ENCODE measurements at regions not wholly inside any gene's neighbourhood (a gene's known extent, or its start where the extent isn't known, plus 50 kb on each side); places are given as distances from the start of the nearest gene placed in this dataset.

DNA sequence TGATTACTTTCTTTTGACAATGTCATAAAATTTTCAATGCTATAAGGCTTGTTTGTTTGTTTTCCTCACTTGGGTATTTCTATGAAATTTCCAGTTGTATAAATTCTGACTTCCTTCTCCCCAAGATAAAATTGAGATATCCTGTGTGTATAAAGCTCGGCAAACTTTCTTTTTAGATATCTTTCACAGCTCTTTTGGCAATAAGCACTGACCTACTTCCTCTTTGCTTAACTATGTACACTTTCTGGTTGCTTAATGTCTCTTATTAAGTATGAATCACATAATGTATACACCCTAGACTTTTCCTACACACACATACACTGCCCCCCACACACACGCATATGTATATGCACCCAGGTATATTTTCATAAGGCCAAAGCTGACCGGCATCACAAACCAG lies 318.4 kb upstream of the RBMY1B start:
- TF ChIP-seq POLR2A (IDR thresholded peaks at IDR 0.05) = no peak
- TF ChIP-seq, protein P1, sequence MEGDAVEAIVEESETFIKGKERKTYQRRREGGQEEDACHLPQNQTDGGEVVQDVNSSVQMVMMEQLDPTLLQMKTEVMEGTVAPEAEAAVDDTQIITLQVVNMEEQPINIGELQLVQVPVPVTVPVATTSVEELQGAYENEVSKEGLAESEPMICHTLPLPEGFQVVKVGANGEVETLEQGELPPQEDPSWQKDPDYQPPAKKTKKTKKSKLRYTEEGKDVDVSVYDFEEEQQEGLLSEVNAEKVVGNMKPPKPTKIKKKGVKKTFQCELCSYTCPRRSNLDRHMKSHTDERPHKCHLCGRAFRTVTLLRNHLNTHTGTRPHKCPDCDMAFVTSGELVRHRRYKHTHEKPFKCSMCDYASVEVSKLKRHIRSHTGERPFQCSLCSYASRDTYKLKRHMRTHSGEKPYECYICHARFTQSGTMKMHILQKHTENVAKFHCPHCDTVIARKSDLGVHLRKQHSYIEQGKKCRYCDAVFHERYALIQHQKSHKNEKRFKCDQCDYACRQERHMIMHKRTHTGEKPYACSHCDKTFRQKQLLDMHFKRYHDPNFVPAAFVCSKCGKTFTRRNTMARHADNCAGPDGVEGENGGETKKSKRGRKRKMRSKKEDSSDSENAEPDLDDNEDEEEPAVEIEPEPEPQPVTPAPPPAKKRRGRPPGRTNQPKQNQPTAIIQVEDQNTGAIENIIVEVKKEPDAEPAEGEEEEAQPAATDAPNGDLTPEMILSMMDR (IDR thresholded peaks at IDR 0.05) = no peak
